Cardiac muscle cell (in vitro differentiated cells and primary cell): ENCODE measurements at regions not wholly inside any gene's neighbourhood (a gene's known extent, or its start where the extent isn't known, plus 50 kb on each side); places are given as distances from the start of the nearest gene placed in this dataset.

ENCODE experiments used
- DNase-seq, 2 donors: peaks; one replicate each; pipeline versions ENCODE4 v3.0.0 to v3.0.0-alpha.2; 2010 to 2017; ENCODE audit warnings: low read depth in 1 of 2, low spot score in 1 of 2
- H3K27ac ChIP-seq: fragments of 200-600 bp; sonication (generic); 2 replicates; pipeline ENCODE4 v1.5.1; 2016
- H3K27me3 ChIP-seq: fragments of 200-600 bp; sonication (generic); 2 replicates; pipeline ENCODE4 v1.6.0; 2016; ENCODE audit warnings: control low read depth
- H3K36me3 ChIP-seq: fragments of 200-600 bp; sonication (generic); 2 replicates; pipeline ENCODE4 v1.5.1; 2016; ENCODE audit warnings: control low read depth
- H3K4me1 ChIP-seq: fragments of 200-600 bp; sonication (generic); 2 replicates; pipeline ENCODE4 v1.8.1; 2017; ENCODE audit warnings: low read depth, mild to moderate bottlenecking, mixed run types
- H3K4me3 ChIP-seq: fragments of 200-600 bp; sonication (generic); 2 replicates; pipeline ENCODE4 v1.5.1; 2016; ENCODE audit warnings: mild to moderate bottlenecking
- H3K9me3 ChIP-seq: fragments of 200-600 bp; sonication (generic); 2 replicates; pipeline ENCODE4 v1.5.1; 2017; ENCODE audit warnings: low read depth, mild to moderate bottlenecking, control low read depth
- TF ChIP-seq, protein P1 (sequence below): IDR thresholded peaks from 2 replicates; pipeline ENCODE4 v1.5.1; 2012; ENCODE audit warnings: low read depth, mild to moderate bottlenecking, low read length

DNA sequence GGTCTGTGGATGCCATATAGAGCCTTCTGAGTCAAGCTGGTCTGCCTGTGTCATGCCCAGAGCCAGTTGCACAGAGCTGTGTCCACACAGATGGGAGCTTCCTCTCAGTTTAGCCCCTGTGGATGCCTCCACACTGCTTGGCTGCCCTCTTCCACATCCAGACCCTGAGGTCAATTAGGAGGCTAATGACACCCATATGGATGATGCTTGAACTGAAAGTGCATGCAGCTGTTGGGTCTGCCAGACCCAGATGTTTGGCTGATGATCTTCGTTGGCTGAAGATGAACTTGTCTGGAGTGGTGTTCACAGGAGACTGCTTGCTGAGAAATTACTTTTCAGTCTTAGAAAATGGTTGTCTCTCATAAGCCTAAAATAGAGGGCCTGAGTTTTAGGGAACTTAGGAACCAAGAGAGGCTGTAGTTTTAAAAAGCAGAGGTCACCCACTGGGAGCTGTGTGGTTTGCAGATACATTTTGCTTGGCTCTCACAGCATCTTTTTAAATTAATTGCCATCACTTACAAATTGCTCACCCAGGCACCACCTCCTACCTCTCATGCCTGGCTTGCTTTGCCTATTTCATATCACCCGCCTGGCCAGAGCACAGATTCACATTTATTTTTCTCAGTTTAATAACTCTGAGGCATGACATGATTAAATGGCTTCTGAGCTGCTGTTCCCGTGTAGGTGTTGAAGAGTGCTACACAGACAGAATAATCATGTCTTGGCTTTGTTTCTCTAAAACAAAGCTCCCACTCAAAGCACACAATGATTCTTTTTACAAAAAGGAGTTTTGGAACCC, 176.1 kb downstream of the MINAR1 start:
- no peak overlapping the region for H3K27ac ChIP-seq
- no peak for DNase-seq
- TF ChIP-seq, protein P1, sequence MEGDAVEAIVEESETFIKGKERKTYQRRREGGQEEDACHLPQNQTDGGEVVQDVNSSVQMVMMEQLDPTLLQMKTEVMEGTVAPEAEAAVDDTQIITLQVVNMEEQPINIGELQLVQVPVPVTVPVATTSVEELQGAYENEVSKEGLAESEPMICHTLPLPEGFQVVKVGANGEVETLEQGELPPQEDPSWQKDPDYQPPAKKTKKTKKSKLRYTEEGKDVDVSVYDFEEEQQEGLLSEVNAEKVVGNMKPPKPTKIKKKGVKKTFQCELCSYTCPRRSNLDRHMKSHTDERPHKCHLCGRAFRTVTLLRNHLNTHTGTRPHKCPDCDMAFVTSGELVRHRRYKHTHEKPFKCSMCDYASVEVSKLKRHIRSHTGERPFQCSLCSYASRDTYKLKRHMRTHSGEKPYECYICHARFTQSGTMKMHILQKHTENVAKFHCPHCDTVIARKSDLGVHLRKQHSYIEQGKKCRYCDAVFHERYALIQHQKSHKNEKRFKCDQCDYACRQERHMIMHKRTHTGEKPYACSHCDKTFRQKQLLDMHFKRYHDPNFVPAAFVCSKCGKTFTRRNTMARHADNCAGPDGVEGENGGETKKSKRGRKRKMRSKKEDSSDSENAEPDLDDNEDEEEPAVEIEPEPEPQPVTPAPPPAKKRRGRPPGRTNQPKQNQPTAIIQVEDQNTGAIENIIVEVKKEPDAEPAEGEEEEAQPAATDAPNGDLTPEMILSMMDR, result no peak
- H3K36me3 ChIP-seq, result no peaks in the 10 kb centered on the region
- no peak overlapping the region for H3K4me3 ChIP-seq
- no peaks in the 10 kb centered on the region for H3K9me3 ChIP-seq
- H3K4me1 ChIP-seq, result peaks cover 5% of the 10 kb centered on the region
- H3K27me3 ChIP-seq, result no peaks in the 10 kb centered on the region

- H3K36me3 ChIP-seq, result no peaks in the 10 kb centered on the region
- no peak overlapping the region for H3K27ac ChIP-seq
- H3K4me1 ChIP-seq, result no peaks in the 10 kb centered on the region
- H3K9me3 ChIP-seq, result no peaks in the 10 kb centered on the region
- no peaks in the 10 kb centered on the region for H3K27me3 ChIP-seq
- no peak overlapping the region for H3K4me3 ChIP-seq
- TF ChIP-seq, protein P1, result no peak
- no peak for DNase-seq
Observed at GRCh38 chr15:79609506-79609905, 177.4 kb downstream of the MINAR1 start.

- no peaks in the 10 kb centered on the region for H3K36me3 ChIP-seq
- H3K9me3 ChIP-seq, result no peaks in the 10 kb centered on the region
- no peaks in the 10 kb centered on the region for H3K27me3 ChIP-seq
- H3K27ac ChIP-seq, result no peak overlapping the region
- no peak overlapping the region for H3K4me3 ChIP-seq
- DNase-seq, result no peak
- TF ChIP-seq, protein P1, result no peak
- no peaks in the 10 kb centered on the region for H3K4me1 ChIP-seq
Observed at GRCh38 chr15:79610021-79610420, 177.9 kb downstream of the MINAR1 start.

DNA sequence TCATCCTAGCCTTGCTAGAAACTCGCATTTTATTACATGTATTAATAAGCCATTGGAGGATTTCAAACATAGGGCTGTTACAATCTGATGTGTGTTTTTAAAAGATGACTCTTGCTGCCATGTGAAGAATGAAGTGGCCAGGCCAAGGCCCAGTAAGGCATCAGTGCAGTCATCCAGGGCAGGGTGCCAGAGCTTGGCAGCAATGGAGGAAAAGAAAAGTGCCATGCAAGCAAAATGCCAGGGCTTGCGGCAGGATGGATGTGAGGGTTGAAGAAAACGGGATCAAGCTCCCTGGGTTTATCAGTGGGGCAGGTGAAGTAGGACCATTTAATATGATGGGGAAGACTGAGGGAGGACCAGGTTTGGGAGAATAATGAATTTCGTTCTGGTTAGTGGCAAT, 183.6 kb downstream of the MINAR1 start:
- TF ChIP-seq, protein P1, result no peak
- H3K4me3 ChIP-seq, result no peak overlapping the region
- no peaks in the 10 kb centered on the region for H3K4me1 ChIP-seq
- no peak for DNase-seq
- H3K27me3 ChIP-seq, result no peaks in the 10 kb centered on the region
- no peak overlapping the region for H3K27ac ChIP-seq
- no peaks in the 10 kb centered on the region for H3K36me3 ChIP-seq
- no peaks in the 10 kb centered on the region for H3K9me3 ChIP-seq

DNA sequence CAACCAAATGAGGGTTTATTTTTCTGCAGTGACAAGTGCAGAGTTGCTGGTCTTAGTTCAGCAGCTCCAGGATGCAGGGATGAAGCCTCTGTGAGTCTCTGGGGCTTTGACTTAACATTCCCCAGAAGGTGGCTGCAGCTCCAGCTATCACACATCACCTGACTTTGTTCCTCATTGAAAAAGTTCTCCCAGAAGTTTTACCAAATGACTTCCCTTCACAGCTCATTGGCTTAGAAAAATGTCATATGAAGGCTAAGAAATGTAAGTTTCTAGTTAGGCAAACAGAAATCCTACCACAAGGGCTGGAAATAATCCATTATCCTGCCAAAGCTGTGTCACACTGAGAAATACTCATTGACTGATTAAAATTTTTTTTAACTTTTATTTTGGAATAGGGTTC, 184.9 kb downstream of the MINAR1 start:
- no peaks in the 10 kb centered on the region for H3K27me3 ChIP-seq
- DNase-seq, result no peak
- TF ChIP-seq, protein P1, result no peak
- no peak overlapping the region for H3K27ac ChIP-seq
- no peaks in the 10 kb centered on the region for H3K9me3 ChIP-seq
- H3K36me3 ChIP-seq, result no peaks in the 10 kb centered on the region
- H3K4me3 ChIP-seq, result no peak overlapping the region
- no peaks in the 10 kb centered on the region for H3K4me1 ChIP-seq
